WTC11 (cell line): ENCODE measurements at regions not wholly inside any gene's neighbourhood (a gene's known extent, or its start where the extent isn't known, plus 50 kb on each side); places are given as distances from the start of the nearest gene placed in this dataset.

Source experiments
- ATAC-seq: fragments of 200-7000 bp; cut with Tn5 transposase; 2 replicates; pipeline ENCODE4 v1.10.0; 2021; ENCODE audit warnings: mild to moderate bottlenecking, moderate library complexity
- CTCF ChIA-PET: fragments of 300-600 bp; sonication (Branson Sonifier 250); formaldehyde crosslinking; loops from one replicate; lab custom pipeline; 2021; ENCODE audit warnings: antibody characterized with exemption; lab: Charles Lee
- POLR2A ChIA-PET: fragments of 350-600 bp; sonication (Branson Sonifier 250); formaldehyde crosslinking; loops from one replicate; lab custom pipeline; 2021; ENCODE audit warnings: antibody characterized with exemption; lab: Charles Lee
- DNase-seq: peaks from one replicate; pipeline ENCODE4 v3.0.0; 2021; ENCODE audit warnings: low spot score
- H3K27ac Mint-ChIP-seq: 2 replicates; pipeline ENCODE4 v1.8.0; 2021; ENCODE audit warnings: mixed read lengths
- H3K27me3 Mint-ChIP-seq: 2 replicates; pipeline ENCODE4 v1.8.0; 2021; ENCODE audit warnings: low read depth, mild to moderate bottlenecking, moderate library complexity, mixed read lengths
- H3K36me3 Mint-ChIP-seq: 2 replicates; pipeline ENCODE4 v1.8.0; 2021; ENCODE audit warnings: mixed read lengths
- H3K4me1 Mint-ChIP-seq: 2 replicates; pipeline ENCODE4 v1.8.0; 2022; ENCODE audit warnings: mixed read lengths
- H3K4me3 Mint-ChIP-seq: 2 replicates; pipeline ENCODE4 v1.8.0; 2021; ENCODE audit warnings: mild to moderate bottlenecking, moderate library complexity, mixed read lengths
- H3K9me3 Mint-ChIP-seq: 2 replicates; pipeline ENCODE4 v1.8.0; 2021; ENCODE audit warnings: mixed read lengths
- ATF1 ChIP-seq: sonication (generic); formaldehyde crosslinking; IDR thresholded peaks from 2 replicates; pipeline ENCODE4 v1.8.1; 2023; ENCODE audit warnings: mild to moderate bottlenecking, moderate library complexity, missing genetic modification reagents
- CBFB ChIP-seq: sonication (generic); formaldehyde crosslinking; IDR thresholded peaks from 2 replicates; pipeline ENCODE4 v1.8.1; 2022; ENCODE audit warnings: mild to moderate bottlenecking, low read depth, missing genetic modification reagents
- CREB1 ChIP-seq: sonication (generic); formaldehyde crosslinking; IDR thresholded peaks from 2 replicates; pipeline ENCODE4 v1.8.0; 2023; ENCODE audit warnings: mild to moderate bottlenecking, missing genetic modification reagents
- ERG ChIP-seq: fragments of 250-450 bp; sonication (Bioruptor Pico); IDR thresholded peaks from 2 replicates; pipeline ENCODE4 v1.8.0; 2021; ENCODE audit warnings: mild to moderate bottlenecking
- ETV6 ChIP-seq: sonication (generic); formaldehyde crosslinking; IDR thresholded peaks from 2 replicates; pipeline ENCODE4 v1.8.1; 2022; ENCODE audit warnings: mild to moderate bottlenecking, missing genetic modification reagents
- FOXK1 ChIP-seq: sonication (generic); formaldehyde crosslinking; IDR thresholded peaks from 2 replicates; pipeline ENCODE4 v1.8.0; 2022; ENCODE audit warnings: mild to moderate bottlenecking, moderate library complexity, missing genetic modification reagents
- FOXP4 ChIP-seq: sonication (generic); formaldehyde crosslinking; IDR thresholded peaks from 2 replicates; pipeline ENCODE4 v1.8.0; 2022; ENCODE audit warnings: mild to moderate bottlenecking, missing genetic modification reagents
- GTF2I ChIP-seq: fragments of 250-450 bp; sonication (Bioruptor Pico); conservative IDR thresholded peaks from 2 replicates; pipeline ENCODE4 v1.4.0; 2021; ENCODE audit warnings: mild to moderate bottlenecking
- OVOL2 ChIP-seq: fragments of 250-450 bp; sonication (Bioruptor Pico); IDR thresholded peaks from 2 replicates; pipeline ENCODE4 v1.9.0; 2021; ENCODE audit warnings: mild to moderate bottlenecking, borderline replicate concordance
- PRRX2 ChIP-seq: fragments of 250-450 bp; sonication (Bioruptor Pico); IDR thresholded peaks from 2 replicates; pipeline ENCODE4 v1.8.0; 2021; ENCODE audit warnings: mild to moderate bottlenecking
- RELA ChIP-seq: sonication (generic); formaldehyde crosslinking; IDR thresholded peaks from 2 replicates; pipeline ENCODE4 v1.8.1; 2022; ENCODE audit warnings: missing genetic modification reagents, mild to moderate bottlenecking, borderline replicate concordance
- SMAD4 ChIP-seq: sonication (generic); formaldehyde crosslinking; IDR thresholded peaks from 2 replicates; pipeline ENCODE4 v1.8.0; 2022; ENCODE audit warnings: mild to moderate bottlenecking, missing genetic modification reagents
- TEAD4 ChIP-seq: sonication (generic); formaldehyde crosslinking; IDR thresholded peaks from 2 replicates; pipeline ENCODE4 v1.8.0; 2022; ENCODE audit warnings: mild to moderate bottlenecking, missing genetic modification reagents
- ZBTB21 ChIP-seq: sonication (generic); formaldehyde crosslinking; IDR thresholded peaks from 2 replicates; pipeline ENCODE4 v1.8.1; 2023; ENCODE audit warnings: mild to moderate bottlenecking, missing genetic modification reagents, borderline replicate concordance
- ZNF219 ChIP-seq: sonication (generic); formaldehyde crosslinking; IDR thresholded peaks from 2 replicates; pipeline ENCODE4 v1.8.0; 2023; ENCODE audit warnings: missing genetic modification reagents, mild to moderate bottlenecking, borderline replicate concordance
- ZNF281 ChIP-seq: sonication (generic); formaldehyde crosslinking; IDR thresholded peaks from 2 replicates; pipeline ENCODE4 v1.8.0; 2023; ENCODE audit warnings: mild to moderate bottlenecking, missing genetic modification reagents
- ZNF423 ChIP-seq: fragments of 250-450 bp; sonication (Bioruptor Pico); IDR thresholded peaks from 2 replicates; pipeline ENCODE4 v2.1.2; 2022; ENCODE audit warnings: mild to moderate bottlenecking, moderate library complexity
- TF ChIP-seq, protein P1 (sequence below): fragments of 250-450 bp; sonication (Bioruptor Pico); IDR thresholded peaks from 2 replicates; pipeline ENCODE4 v1.9.0; 2021; ENCODE audit warnings: mild to moderate bottlenecking
- TF ChIP-seq, protein P2 (sequence below): sonication (generic); formaldehyde crosslinking; IDR thresholded peaks from 2 replicates; pipeline ENCODE4 v1.8.1; 2022; ENCODE audit warnings: mild to moderate bottlenecking, moderate library complexity, missing genetic modification reagents
- TF ChIP-seq, protein P3 (sequence below): sonication (generic); formaldehyde crosslinking; IDR thresholded peaks from 2 replicates; pipeline ENCODE4 v1.8.0; 2023; ENCODE audit warnings: missing genetic modification reagents

DNA sequence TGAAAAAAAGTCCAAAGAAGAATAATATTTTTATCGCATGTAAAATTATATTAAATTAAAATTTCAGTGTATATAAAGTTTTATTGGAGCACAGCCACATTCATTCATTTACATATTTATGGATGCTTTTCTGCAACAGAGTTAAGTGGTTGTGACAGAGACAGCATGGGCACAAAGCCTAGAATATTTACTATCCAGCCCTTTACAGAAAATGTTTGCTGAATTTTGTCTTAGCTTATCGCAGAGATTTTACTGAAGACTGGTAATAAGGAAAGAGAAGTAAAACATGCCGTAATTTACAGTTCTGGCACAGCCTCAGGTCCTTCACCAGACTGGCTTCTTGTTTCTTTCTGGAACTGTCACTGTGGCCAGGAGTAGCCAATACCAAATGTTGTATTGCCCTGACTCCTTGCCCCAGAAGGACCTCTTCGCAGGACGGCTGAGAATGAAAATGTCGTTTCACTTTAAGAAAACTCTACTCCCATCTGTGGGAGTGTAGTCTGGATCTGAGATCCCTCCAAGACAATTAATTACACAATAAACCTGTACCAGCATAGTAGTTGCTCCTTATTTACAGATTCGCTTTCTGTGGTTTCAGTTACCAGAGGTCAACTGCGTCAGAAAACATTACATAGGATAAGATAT, 94.9 kb upstream of the GOT2 start:
- ChIA-PET POLR2A (no interaction called here), CTCF (interaction anchor here (1.6 kb wide), 1 partner anchor 15 kb away, joined by 8 read pairs; no protein-coding TSS in a partner anchor)
- H3K36me3 Mint-ChIP-seq = no peaks in the 10 kb centered on the region
- H3K27me3 Mint-ChIP-seq = no peaks in the 10 kb centered on the region; the same call in 1 of the 2 replicates
- DNase-seq (no peak), ATAC-seq (no peak)
- H3K27ac Mint-ChIP-seq = no peak overlapping the region
- TF ChIP-seq CREB1 (CRISPR knock-in tag) (no peak), CBFB (no peak), RELA (CRISPR knock-in tag) (no peak), FOXP4 (CRISPR knock-in tag) (no peak), TEAD4 (CRISPR knock-in tag) (no peak), OVOL2 (CRISPR knock-in tag) (no peak), ZNF219 (CRISPR knock-in tag) (no peak), ATF1 (CRISPR knock-in tag) (no peak), ZNF281 (CRISPR knock-in tag) (no peak)
- TF ChIP-seq, protein P1, sequence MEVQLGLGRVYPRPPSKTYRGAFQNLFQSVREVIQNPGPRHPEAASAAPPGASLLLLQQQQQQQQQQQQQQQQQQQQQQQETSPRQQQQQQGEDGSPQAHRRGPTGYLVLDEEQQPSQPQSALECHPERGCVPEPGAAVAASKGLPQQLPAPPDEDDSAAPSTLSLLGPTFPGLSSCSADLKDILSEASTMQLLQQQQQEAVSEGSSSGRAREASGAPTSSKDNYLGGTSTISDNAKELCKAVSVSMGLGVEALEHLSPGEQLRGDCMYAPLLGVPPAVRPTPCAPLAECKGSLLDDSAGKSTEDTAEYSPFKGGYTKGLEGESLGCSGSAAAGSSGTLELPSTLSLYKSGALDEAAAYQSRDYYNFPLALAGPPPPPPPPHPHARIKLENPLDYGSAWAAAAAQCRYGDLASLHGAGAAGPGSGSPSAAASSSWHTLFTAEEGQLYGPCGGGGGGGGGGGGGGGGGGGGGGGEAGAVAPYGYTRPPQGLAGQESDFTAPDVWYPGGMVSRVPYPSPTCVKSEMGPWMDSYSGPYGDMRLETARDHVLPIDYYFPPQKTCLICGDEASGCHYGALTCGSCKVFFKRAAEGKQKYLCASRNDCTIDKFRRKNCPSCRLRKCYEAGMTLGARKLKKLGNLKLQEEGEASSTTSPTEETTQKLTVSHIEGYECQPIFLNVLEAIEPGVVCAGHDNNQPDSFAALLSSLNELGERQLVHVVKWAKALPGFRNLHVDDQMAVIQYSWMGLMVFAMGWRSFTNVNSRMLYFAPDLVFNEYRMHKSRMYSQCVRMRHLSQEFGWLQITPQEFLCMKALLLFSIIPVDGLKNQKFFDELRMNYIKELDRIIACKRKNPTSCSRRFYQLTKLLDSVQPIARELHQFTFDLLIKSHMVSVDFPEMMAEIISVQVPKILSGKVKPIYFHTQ = no peak
- TF ChIP-seq, protein P2, sequence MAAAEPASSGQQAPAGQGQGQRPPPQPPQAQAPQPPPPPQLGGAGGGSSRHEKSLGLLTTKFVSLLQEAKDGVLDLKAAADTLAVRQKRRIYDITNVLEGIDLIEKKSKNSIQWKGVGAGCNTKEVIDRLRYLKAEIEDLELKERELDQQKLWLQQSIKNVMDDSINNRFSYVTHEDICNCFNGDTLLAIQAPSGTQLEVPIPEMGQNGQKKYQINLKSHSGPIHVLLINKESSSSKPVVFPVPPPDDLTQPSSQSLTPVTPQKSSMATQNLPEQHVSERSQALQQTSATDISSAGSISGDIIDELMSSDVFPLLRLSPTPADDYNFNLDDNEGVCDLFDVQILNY (CRISPR knock-in tag) = no peak
- TF ChIP-seq, protein P3, sequence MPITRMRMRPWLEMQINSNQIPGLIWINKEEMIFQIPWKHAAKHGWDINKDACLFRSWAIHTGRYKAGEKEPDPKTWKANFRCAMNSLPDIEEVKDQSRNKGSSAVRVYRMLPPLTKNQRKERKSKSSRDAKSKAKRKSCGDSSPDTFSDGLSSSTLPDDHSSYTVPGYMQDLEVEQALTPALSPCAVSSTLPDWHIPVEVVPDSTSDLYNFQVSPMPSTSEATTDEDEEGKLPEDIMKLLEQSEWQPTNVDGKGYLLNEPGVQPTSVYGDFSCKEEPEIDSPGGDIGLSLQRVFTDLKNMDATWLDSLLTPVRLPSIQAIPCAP (CRISPR knock-in tag) = no peak
- peaks cover 6% of the 10 kb centered on the region for H3K9me3 Mint-ChIP-seq
- no peak overlapping the region for H3K4me3 Mint-ChIP-seq
- H3K4me1 Mint-ChIP-seq = no peaks in the 10 kb centered on the region

- peaks cover 14% of the 10 kb centered on the region for H3K36me3 Mint-ChIP-seq
- ATAC-seq = no peak
- H3K27ac Mint-ChIP-seq = no peak overlapping the region
- H3K4me3 Mint-ChIP-seq = no peak overlapping the region
- no peak for DNase-seq
- peaks cover 29% of the 10 kb centered on the region for H3K9me3 Mint-ChIP-seq
- CTCF ChIA-PET = interaction anchor here (0.7 kb wide), 1 partner anchor 10 kb away, joined by 4 read pairs; no protein-coding TSS in a partner anchor
- POLR2A ChIA-PET = no interaction called here
- no peaks in the 10 kb centered on the region for H3K27me3 Mint-ChIP-seq
- H3K4me1 Mint-ChIP-seq = no peaks in the 10 kb centered on the region
- TF ChIP-seq ZBTB21 (CRISPR knock-in tag) = no peak
- no peak for TF ChIP-seq GTF2I (CRISPR knock-in tag)
- no peak for TF ChIP-seq RELA (CRISPR knock-in tag)
- TF ChIP-seq TEAD4 (CRISPR knock-in tag) = no peak
- no peak for TF ChIP-seq ERG (CRISPR knock-in tag)
- TF ChIP-seq ZNF281 (CRISPR knock-in tag) = no peak
- no peak for TF ChIP-seq FOXK1 (CRISPR knock-in tag)
- no peak for TF ChIP-seq ETV6 (CRISPR knock-in tag)
- TF ChIP-seq ZNF423 (CRISPR knock-in tag) = no peak
- no peak for TF ChIP-seq PRRX2 (CRISPR knock-in tag)
- TF ChIP-seq ATF1 (CRISPR knock-in tag) = no peak
- TF ChIP-seq SMAD4 (CRISPR knock-in tag) = no peak
Measured at GRCh38 chr16:58824201-58824600, 90.1 kb upstream of the GOT2 start.
